PC-9 (cell line): ENCODE measurements at regions not wholly inside any gene's neighbourhood (a gene's known extent, or its start where the extent isn't known, plus 50 kb on each side); places are given as distances from the start of the nearest gene placed in this dataset.

Experiments used
- BruUV-seq: library from RNA; stranded (reverse); fragments of 400-500 nt; replicated peaks from 2 replicates; lab custom pipeline; 2021; lab: Mats Ljungman, UMichigan
- CTCF ChIA-PET: fragments of 300-600 bp; sonication (Branson Sonifier 250); formaldehyde crosslinking; loops from one replicate; lab custom pipeline; 2022; ENCODE audit warnings: antibody characterized with exemption; lab: Charles Lee
- POLR2A ChIA-PET: fragments of 300-600 bp; sonication (Branson Sonifier 250); formaldehyde crosslinking; loops from one replicate; lab custom pipeline; 2022; ENCODE audit warnings: antibody characterized with exemption; ENCODE audit not compliant: unreplicated experiment; lab: Charles Lee
- DNase-seq, 2 experiments: peaks; one replicate each; pipeline versions ENCODE4 v3.0.0 to v3.0.0-alpha.2; 2015 to 2022; ENCODE audit warnings: mixed read lengths in 1 of 2
- H2AFZ ChIP-seq: fragments of 200-600 bp; sonication (generic); 2 replicates; pipeline ENCODE4 v1.8.1; 2017; ENCODE audit warnings: antibody characterized with exemption
- H3F3A ChIP-seq: fragments of 200-600 bp; sonication (generic); 2 replicates; pipeline ENCODE4 v1.8.1; 2017; ENCODE audit warnings: antibody characterized with exemption, mild to moderate bottlenecking, low read depth; ENCODE audit not compliant: insufficient read depth
- H3K27ac ChIP-seq: fragments of 200-600 bp; sonication (generic); 2 replicates; pipeline ENCODE4 v1.6.1; 2016; ENCODE audit warnings: mixed run types
- H3K27me3 ChIP-seq: fragments of 200-600 bp; sonication (generic); 2 replicates; pipeline ENCODE4 v1.6.1; 2016; ENCODE audit warnings: low read depth, mixed run types; ENCODE audit not compliant: insufficient read depth
- H3K36me3 ChIP-seq: fragments of 200-600 bp; sonication (generic); 2 replicates; pipeline ENCODE4 v1.6.1; 2016; ENCODE audit warnings: low read depth, mixed run types
- H3K4me1 ChIP-seq: fragments of 200-600 bp; sonication (generic); replicated peaks from 2 replicates; pipeline ENCODE4 v1.6.1; 2016; ENCODE audit warnings: mixed run types; ENCODE audit not compliant: insufficient read depth
- H3K4me2 ChIP-seq: fragments of 200-600 bp; sonication (generic); 2 replicates; pipeline ENCODE4 v1.6.1; 2017; ENCODE audit warnings: mixed run types
- H3K4me3 ChIP-seq: fragments of 200-600 bp; sonication (generic); 2 replicates; pipeline ENCODE4 v1.6.1; 2016; ENCODE audit warnings: mixed run types
- H3K79me2 ChIP-seq: fragments of 200-600 bp; sonication (generic); 2 replicates; pipeline ENCODE4 v1.6.1; 2017; ENCODE audit warnings: low read depth, mixed run types
- H3K9me2 ChIP-seq: fragments of 200-600 bp; sonication (generic); 2 replicates; pipeline ENCODE4 v1.8.1; 2017; ENCODE audit warnings: mild to moderate bottlenecking; ENCODE audit not compliant: insufficient read depth
- H3K9me3 ChIP-seq: fragments of 200-600 bp; sonication (generic); 2 replicates; pipeline ENCODE4 v1.8.1; 2016; ENCODE audit warnings: low read depth; ENCODE audit not compliant: insufficient read depth
- H4K20me1 ChIP-seq: fragments of 200-600 bp; sonication (generic); 2 replicates; pipeline ENCODE4 v1.8.1; 2017; ENCODE audit not compliant: insufficient read depth
- CTCF ChIP-seq: fragments of 200-600 bp; sonication (generic); conservative IDR thresholded peaks from 2 replicates; pipeline ENCODE4 v1.6.1; 2017; ENCODE audit warnings: mixed run types, antibody characterized with exemption, mild to moderate bottlenecking, moderate library complexity
- EZH2 ChIP-seq: fragments of 200-600 bp; sonication (generic); IDR thresholded peaks from 2 replicates; pipeline ENCODE4 v1.8.0; 2017; ENCODE audit warnings: antibody characterized with exemption, low read depth
- intact Hi-C: fragments of 100-400 bp; cut with micrococcal nuclease; formaldehyde crosslinking; loops from one replicate; pipeline ENCODE4 v1.10.0; 2022; ENCODE audit not compliant: unreplicated experiment

GRCh38 chr20:6582449-6582848 is 185.0 kb upstream of the BMP2 start:
- no peak for TF ChIP-seq EZH2
- no peak for TF ChIP-seq CTCF
- intact Hi-C loops = loop anchor here (5.0 kb wide), 1 partner anchor 1275 kb away; no protein-coding TSS in a partner anchor
- no peaks in the 10 kb centered on the region for H3K27me3 ChIP-seq
- DNase-seq = no peak
- no peaks in the 10 kb centered on the region for H3K36me3 ChIP-seq
- ChIA-PET POLR2A (no interaction called here), CTCF (interaction anchor here (1.1 kb wide), 1 partner anchor 704 kb away, joined by 4 read pairs; no protein-coding TSS in a partner anchor)
- H3K9me2 ChIP-seq = no peaks in the 10 kb centered on the region
- H2AFZ ChIP-seq = no peak overlapping the region
- H3K4me1 ChIP-seq = no peaks in the 10 kb centered on the region
- no peak overlapping the region for H3K4me2 ChIP-seq
- no peaks in the 10 kb centered on the region for H4K20me1 ChIP-seq
- H3K9me3 ChIP-seq = no peaks in the 10 kb centered on the region
- no peak overlapping the region for H3K27ac ChIP-seq
- H3F3A ChIP-seq = no peaks in the 10 kb centered on the region
- no TSS peak for BruUV-seq
- H3K4me3 ChIP-seq = no peak overlapping the region
- no peaks in the 10 kb centered on the region for H3K79me2 ChIP-seq

DNA sequence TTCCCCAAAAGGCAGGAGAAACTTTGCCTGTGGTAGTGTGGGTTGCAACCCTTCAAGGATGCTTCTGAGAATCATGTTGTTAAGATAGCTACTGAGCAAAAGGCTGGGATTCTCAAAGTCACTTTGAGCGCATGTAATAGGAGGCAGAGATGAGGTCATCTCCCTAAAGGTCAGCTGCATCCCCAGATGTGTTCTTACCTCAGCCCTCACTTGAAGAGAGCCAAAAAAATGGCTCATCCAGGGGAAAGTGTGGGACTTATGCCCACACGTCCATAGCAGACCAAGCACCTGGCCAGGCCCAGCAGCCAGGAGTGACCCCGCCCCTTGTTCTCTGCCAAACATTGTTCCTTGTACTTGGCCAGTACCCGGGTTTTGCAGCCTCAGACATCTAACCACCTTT is 187.0 kb upstream of the BMP2 start:
- Histone ChIP-seq H3K36me3 (no peaks in the 10 kb centered on the region), H4K20me1 (no peaks in the 10 kb centered on the region), H3K27ac (no peak overlapping the region), H3K9me3 (no peaks in the 10 kb centered on the region), H3F3A (no peaks in the 10 kb centered on the region), H3K9me2 (no peaks in the 10 kb centered on the region), H3K79me2 (no peaks in the 10 kb centered on the region), H2AFZ (no peak overlapping the region), H3K4me1 (no peaks in the 10 kb centered on the region), H3K4me2 (no peak overlapping the region), H3K4me3 (no peak overlapping the region), H3K27me3 (no peaks in the 10 kb centered on the region)
- no TSS peak for BruUV-seq
- TF ChIP-seq EZH2 = no peak
- TF ChIP-seq CTCF = no peak
- intact Hi-C loops = loop anchor here (5.0 kb wide), 1 partner anchor 1277 kb away; no protein-coding TSS in a partner anchor
- ChIA-PET CTCF (no interaction called here), POLR2A (no interaction called here)
- no peak for DNase-seq

DNA sequence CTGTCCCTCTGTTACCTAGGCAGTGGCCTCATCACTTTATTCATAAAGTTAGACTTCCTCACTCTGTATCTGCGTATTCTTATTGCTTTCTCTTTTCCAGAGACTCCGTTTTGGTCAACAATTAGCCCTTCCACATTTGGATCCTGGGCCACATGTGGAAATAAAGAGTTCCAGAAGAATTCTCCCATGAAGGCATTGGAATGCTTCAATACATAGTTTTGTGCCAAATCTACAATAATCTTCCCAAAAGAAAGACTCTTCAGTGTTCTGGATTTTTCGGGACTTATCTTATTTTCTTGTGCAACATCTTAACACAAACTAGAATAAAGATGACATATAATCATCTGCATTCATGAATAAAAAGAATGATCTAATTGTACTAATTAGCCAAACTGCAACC is 187.7 kb upstream of the BMP2 start:
- no peak for DNase-seq
- no peaks in the 10 kb centered on the region for H3K36me3 ChIP-seq
- no peaks in the 10 kb centered on the region for H4K20me1 ChIP-seq
- H3K79me2 ChIP-seq = no peaks in the 10 kb centered on the region
- H2AFZ ChIP-seq = no peak overlapping the region
- H3K4me3 ChIP-seq = no peak overlapping the region
- no peaks in the 10 kb centered on the region for H3F3A ChIP-seq
- H3K9me3 ChIP-seq = no peaks in the 10 kb centered on the region
- TF ChIP-seq CTCF (no peak), EZH2 (no peak)
- H3K4me1 ChIP-seq = no peaks in the 10 kb centered on the region
- CTCF ChIA-PET = no interaction called here
- H3K4me2 ChIP-seq = no peak overlapping the region
- no TSS peak for BruUV-seq
- POLR2A ChIA-PET = no interaction called here
- intact Hi-C loops = loop anchor here (5.0 kb wide), 1 partner anchor 1277 kb away; no protein-coding TSS in a partner anchor
- H3K9me2 ChIP-seq = no peaks in the 10 kb centered on the region
- no peak overlapping the region for H3K27ac ChIP-seq
- H3K27me3 ChIP-seq = no peaks in the 10 kb centered on the region
